GM12873 (cell line): ENCODE measurements at regions not wholly inside any gene's neighbourhood (a gene's known extent, or its start where the extent isn't known, plus 50 kb on each side); places are given as distances from the start of the nearest gene placed in this dataset.

ENCODE experiments used
- TF ChIP-seq, protein P1 (sequence below): IDR thresholded peaks from 2 replicates; pipeline ENCODE4 v1.5.1; 2012; ENCODE audit warnings: low read depth, mild to moderate bottlenecking, moderate library complexity, low read length, control low read depth; ENCODE audit not compliant: insufficient read depth; ENCODE audit errors: missing control alignments

DNA sequence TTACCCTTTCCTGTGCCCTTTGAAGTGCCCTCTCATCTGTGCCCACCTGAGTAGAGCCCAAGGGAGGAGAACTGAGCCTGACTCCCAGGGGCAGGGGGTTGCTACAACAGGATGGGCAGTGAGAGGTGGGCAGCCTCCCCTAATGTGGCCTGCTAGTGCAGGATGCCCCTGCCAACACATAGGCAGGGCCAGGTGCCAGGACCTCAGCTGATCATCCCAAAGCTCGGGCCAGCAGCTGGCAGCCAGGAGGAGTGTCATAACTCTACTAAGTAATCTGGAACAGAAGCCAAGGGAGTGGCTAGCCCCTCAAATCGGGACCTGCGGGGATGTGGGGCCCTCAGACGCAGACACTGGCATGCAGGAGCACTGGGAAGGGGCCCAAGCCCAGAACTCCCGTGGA, 208.8 kb upstream of the RAB4A start:
- TF ChIP-seq, protein P1, sequence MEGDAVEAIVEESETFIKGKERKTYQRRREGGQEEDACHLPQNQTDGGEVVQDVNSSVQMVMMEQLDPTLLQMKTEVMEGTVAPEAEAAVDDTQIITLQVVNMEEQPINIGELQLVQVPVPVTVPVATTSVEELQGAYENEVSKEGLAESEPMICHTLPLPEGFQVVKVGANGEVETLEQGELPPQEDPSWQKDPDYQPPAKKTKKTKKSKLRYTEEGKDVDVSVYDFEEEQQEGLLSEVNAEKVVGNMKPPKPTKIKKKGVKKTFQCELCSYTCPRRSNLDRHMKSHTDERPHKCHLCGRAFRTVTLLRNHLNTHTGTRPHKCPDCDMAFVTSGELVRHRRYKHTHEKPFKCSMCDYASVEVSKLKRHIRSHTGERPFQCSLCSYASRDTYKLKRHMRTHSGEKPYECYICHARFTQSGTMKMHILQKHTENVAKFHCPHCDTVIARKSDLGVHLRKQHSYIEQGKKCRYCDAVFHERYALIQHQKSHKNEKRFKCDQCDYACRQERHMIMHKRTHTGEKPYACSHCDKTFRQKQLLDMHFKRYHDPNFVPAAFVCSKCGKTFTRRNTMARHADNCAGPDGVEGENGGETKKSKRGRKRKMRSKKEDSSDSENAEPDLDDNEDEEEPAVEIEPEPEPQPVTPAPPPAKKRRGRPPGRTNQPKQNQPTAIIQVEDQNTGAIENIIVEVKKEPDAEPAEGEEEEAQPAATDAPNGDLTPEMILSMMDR, result no peak

DNA sequence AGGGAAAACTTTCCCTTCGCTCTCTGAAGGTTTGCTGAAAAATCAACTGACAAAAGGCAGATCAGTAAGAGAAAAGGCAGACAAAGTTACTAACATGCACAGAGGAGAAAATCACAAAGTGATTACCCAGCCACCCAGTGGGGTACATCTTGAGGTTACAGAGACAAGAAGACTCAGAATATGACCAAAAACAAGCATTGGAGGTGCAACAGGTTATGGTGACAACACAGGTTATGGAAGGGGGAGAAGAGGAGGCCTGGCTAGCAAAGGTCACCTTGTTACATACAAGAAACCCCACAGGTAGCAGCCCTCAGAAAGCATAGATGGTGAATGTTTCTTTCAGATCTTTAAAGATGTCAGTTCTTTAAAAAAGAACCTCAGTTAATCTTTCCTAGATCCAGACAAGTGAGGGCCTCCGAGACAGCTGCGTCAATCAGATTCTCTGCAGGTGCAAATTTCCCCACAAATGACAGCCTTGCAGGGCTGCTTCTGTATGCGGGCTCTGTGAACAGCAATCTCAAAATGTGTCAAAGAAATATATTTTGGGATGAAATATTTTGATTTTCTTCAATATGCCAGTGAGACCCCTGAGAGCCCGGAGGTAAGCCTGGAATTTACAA, 207.6 kb upstream of the RAB4A start:
- TF ChIP-seq, protein P1, result no peak

DNA sequence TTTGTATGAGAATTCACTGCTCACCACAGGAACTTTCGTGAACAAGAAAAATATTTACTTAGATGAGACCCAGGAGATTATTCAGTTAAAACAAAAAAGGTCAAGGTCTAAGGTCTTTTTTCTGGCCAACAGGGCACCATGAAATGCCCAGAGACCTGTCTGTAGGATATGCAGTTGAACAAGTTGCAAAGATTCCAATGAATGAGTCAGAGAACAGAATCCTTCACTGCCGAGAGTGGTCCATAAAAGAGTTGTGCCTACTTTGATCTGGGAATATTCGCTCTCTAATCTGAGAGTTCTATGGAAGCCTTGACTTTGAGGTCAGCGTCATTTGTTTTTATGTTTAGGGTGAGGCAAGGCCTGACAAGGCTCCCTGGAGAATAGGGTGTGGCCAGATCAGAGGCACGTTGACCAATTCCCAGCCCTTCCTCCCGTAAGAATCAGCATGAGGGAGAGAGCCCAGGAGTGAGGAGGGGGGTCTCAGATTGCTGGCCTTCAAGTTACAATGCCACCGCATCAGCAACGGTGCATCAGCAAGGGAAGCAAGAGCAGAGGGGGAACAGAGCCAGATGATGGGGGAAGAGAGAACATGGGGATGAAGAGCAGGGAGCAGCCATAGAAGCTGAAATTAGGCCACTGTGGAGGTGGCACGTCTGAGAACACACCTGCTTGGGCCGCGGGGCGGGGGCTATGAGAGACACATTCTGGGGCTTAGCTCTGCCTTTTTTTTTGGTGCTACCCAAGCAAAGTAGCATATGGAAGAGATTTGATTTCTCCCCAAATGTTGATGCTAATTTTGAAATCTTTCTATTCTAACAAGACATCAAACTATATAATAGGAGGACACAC, 206.4 kb upstream of the RAB4A start:
- TF ChIP-seq, protein P1, result no peak

DNA sequence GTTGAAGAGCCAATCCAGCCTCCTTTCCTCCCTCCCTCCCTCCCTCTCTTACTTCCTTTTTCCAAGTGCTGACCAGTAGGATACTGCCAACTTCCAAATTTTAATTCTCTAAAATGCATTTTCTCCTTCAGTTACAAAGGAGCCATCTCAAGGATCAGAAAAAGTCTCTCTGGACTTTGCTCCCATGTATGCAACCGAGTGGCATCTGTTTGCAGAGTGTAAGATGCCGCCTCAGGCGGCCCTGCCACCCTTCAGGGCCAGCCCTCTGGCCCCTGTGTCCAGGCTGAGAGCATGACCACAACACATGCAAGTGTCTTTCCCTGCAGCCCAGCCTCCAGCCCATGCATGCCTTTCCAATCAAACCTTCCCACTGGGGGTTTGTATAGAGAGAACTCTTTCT, 205.3 kb upstream of the RAB4A start:
- TF ChIP-seq, protein P1, result no peak

DNA sequence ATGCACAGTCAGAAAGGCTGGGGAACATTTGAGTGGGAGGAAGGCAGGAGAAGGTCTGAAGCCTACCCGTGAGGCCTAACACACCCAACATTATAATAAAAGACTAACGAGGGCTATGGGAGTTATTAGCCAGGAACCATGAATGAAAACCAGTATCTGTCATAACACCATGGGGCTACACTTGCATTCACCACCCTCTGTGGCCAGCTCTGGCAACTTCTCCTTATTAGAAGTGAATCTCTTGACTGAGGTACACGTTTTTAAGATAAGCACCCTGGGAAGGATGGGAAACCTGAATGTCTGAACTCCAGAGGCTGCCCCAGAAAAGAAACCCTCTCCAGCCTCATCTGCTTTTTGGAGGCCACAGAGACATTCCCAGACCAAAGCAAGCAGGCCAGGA, 204.3 kb upstream of the RAB4A start:
- TF ChIP-seq, protein P1, result no peak

DNA sequence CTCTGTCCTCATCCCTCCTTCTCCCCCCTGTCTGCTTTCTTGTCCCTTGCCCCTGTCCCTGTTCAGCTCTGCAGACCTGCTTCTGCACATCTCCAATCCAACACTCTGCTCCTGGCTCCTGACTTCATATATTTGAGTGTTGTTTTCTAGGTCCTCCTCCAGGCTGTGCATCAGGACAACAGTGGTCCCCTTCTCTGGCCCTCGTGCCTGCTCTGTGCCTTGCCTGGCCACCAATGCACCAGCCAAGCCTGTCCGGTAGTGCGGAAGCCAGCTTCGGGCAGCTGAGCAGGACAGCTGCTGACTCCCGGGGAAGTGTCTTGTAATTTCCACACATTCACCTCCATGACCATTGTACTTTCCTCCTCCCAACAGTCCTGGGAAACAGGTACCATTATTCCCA, 203.4 kb upstream of the RAB4A start:
- TF ChIP-seq, protein P1, result no peak

DNA sequence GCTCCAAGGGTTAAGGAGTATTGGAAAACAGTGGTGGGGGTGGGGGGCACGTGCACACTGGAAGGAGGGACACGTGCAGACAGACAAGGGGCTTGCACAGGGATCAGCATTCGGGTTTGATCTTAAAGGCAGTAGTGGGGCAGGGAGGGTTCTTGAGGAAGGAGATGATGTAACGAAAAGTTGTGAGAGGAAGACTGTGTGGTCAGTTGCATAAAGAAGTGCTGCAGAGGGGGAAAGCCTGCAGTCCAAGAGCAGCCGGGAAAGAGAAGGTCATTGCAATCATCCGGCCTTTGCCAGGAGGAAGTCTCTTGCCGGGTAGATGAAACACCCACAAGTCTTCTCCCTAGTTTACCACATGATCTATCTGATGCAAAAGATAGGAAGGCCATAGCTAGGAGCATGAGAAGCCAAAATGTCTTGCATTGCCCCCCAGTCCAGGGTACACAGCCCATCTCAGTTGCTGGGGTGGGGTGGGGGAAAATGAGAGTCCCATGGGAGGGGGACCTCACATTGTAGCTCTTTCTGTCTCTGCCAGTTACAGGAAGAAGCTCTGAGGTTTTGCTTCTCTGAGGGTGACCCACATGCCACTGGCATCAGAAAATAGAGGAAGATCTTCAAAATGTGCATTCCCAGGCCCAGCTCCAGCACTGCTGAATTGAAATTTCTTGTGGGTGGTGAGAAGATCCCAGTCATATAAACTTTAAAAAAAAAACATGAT, 202.5 kb upstream of the RAB4A start:
- TF ChIP-seq, protein P1, result no peak
